NCI-H1694 treated with DMSO at 0.1 percent for 48 hours (cell line): ENCODE measurements at regions not wholly inside any gene's neighbourhood (a gene's known extent, or its start where the extent isn't known, plus 50 kb on each side); places are given as distances from the start of the nearest gene placed in this dataset.
"Not testable (repeated sequence)": the region's sequence is repeated elsewhere in the genome, so short reads cannot be mapped to it uniquely, and the experiment has no call there.

ENCODE experiments used
- DNase-seq: peaks from one replicate; lab custom pipeline; 2025; lab: John Stamatoyannopoulos, UW

- DNase-seq = no peak
Observed at GRCh38 chr2:58612973-58613372, 371.8 kb upstream of the FANCL start.

GRCh38 chr2:58609326-58609725 is 368.2 kb upstream of the FANCL start:
- DNase-seq = no peak

GRCh38 chr2:58608146-58608545 is 367.0 kb upstream of the FANCL start:
- DNase-seq = no peak

GRCh38 chr2:58607448-58607847 is 366.3 kb upstream of the FANCL start:
- no peak for DNase-seq

GRCh38 chr2:58606799-58607198 is 365.7 kb upstream of the FANCL start:
- DNase-seq = no peak

GRCh38 chr2:58604096-58604495 is 363.0 kb upstream of the FANCL start:
- no peak for DNase-seq

- no peak for DNase-seq
Observed at GRCh38 chr2:58601017-58601416, 359.9 kb upstream of the FANCL start.

- DNase-seq = no peak
Observed at GRCh38 chr2:58598171-58598570, 357.0 kb upstream of the FANCL start.

- DNase-seq = no peak
Observed at GRCh38 chr2:58595714-58596113, 354.6 kb upstream of the FANCL start.

- no peak for DNase-seq
Observed at GRCh38 chr2:58594762-58595161, 353.6 kb upstream of the FANCL start.

GRCh38 chr2:58594175-58594574 is 353.1 kb upstream of the FANCL start:
- peak; percentile 11 for DNase-seq

- not testable (repeated sequence) for DNase-seq
Observed at GRCh38 chr2:58586178-58586577, 345.1 kb upstream of the FANCL start.

- DNase-seq = no peak
Observed at GRCh38 chr2:58585233-58585632, 344.1 kb upstream of the FANCL start.

GRCh38 chr2:58584606-58585118 is 343.5 kb upstream of the FANCL start:
- no peak for DNase-seq

- no peak for DNase-seq
Observed at GRCh38 chr2:58578276-58578675, 337.2 kb upstream of the FANCL start.

- no peak for DNase-seq
Observed at GRCh38 chr2:58574873-58575272, 333.7 kb upstream of the FANCL start.

GRCh38 chr2:58572731-58573130 is 331.6 kb upstream of the FANCL start:
- DNase-seq = no peak

- DNase-seq = peak; percentile 79
Observed at GRCh38 chr2:58571181-58571852, 330.2 kb upstream of the FANCL start.

GRCh38 chr2:58569475-58570185 is 328.5 kb upstream of the FANCL start:
- no peak for DNase-seq

- DNase-seq = no peak
Observed at GRCh38 chr2:58568901-58569300, 327.8 kb upstream of the FANCL start.

GRCh38 chr2:58562276-58562675 is 321.2 kb upstream of the FANCL start:
- no peak for DNase-seq

GRCh38 chr2:58560531-58560930 is 319.4 kb upstream of the FANCL start:
- no peak for DNase-seq

GRCh38 chr2:58558881-58559280 is 317.8 kb upstream of the FANCL start:
- no peak for DNase-seq

- DNase-seq = no peak
Observed at GRCh38 chr2:58557176-58557575, 316.1 kb upstream of the FANCL start.
